Heart left ventricle (tissue), 13 donors: ENCODE measurements at regions not wholly inside any gene's neighbourhood (a gene's known extent, or its start where the extent isn't known, plus 50 kb on each side); places are given as distances from the start of the nearest gene placed in this dataset.

Source experiments
- POLR2A ChIP-seq, 2 donors: fragments of 450-650 bp; IDR thresholded peaks; one replicate each; pipeline ENCODE4 v1.6.1; 2017; ENCODE audit warnings: antibody characterized with exemption in 2 of 2, mild to moderate bottlenecking in 2 of 2, moderate library complexity in 2 of 2
- TF ChIP-seq, protein P1 (sequence below), 12 donors: fragments of 200-600 bp; sonication (generic) in 4 of 12; IDR thresholded peaks; one replicate each; pipeline versions ENCODE4 v1.5.0 to v1.8.0; 2018 to 2022; ENCODE audit warnings: antibody characterized with exemption in 12 of 12, mild to moderate bottlenecking in 5 of 12
- donor health status: ischemic (EF 13 %, LVEDD 7.1; RV severe dilation, severe dysfunction).
- donor health status: DM: no; HTN: yes; CAD: no.
- donor health status: DM: no; HTN: no; CAD: no.
- donor health status: ischemic (EF 25% LVEDD 6.9; RV normal size, moderate dysfunction).
- donor health status: ischemic (EF 25% LVEDD 5.7; RV mildly dilated, moderate dysfunction).
- donor health status: ischemic (EF 35%, LVEDD 5.7; RV mildly dilated, moderate dysfunction).
- donor health status: nonischemic (EF 11% LVEDD 7.7; RV severe dilation, severe dysfunction).
- donor health status: DM: yes; HTN: yes; CAD: no.
- donor health status: PGD.
- donor health status: ischemic (EF 29% LVEDD 5.4; RV normal size, mild dysfunction).
- donor health status: nonischemic (EF 23%, LVEDD 6.1; RV moderate dilation, normal function).

DNA sequence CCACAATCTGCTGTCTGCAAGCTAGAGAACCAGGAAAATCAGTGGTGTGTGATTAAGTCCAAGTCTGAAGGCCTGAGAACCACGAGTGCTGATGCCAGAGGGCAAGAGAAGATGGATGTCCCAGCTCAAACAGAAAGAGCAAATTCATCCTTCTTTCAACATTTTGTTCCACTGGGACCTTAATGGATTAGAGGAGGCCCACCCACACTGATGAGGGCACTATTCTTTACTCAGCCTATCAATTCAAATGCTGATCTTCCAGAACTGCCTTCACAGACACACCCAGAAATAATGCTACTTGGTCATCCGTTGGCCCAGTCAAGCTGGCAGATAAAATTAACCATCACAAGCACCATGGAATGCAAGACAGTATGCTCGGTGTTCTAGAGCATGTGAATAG is 226.6 kb upstream of the SASH1 start:
- TF ChIP-seq, protein P1, sequence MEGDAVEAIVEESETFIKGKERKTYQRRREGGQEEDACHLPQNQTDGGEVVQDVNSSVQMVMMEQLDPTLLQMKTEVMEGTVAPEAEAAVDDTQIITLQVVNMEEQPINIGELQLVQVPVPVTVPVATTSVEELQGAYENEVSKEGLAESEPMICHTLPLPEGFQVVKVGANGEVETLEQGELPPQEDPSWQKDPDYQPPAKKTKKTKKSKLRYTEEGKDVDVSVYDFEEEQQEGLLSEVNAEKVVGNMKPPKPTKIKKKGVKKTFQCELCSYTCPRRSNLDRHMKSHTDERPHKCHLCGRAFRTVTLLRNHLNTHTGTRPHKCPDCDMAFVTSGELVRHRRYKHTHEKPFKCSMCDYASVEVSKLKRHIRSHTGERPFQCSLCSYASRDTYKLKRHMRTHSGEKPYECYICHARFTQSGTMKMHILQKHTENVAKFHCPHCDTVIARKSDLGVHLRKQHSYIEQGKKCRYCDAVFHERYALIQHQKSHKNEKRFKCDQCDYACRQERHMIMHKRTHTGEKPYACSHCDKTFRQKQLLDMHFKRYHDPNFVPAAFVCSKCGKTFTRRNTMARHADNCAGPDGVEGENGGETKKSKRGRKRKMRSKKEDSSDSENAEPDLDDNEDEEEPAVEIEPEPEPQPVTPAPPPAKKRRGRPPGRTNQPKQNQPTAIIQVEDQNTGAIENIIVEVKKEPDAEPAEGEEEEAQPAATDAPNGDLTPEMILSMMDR (IDR thresholded peaks at IDR 0.05), result no peak
- no peak for TF ChIP-seq POLR2A (IDR thresholded peaks at IDR 0.05)
